Retinal pigment epithelial cell (primary cell): ENCODE measurements at regions not wholly inside any gene's neighbourhood (a gene's known extent, or its start where the extent isn't known, plus 50 kb on each side); places are given as distances from the start of the nearest gene placed in this dataset.
A peak's percentile ranks its signal among the peaks of the same experiment; 100 is the strongest.

ENCODE experiments used
- DNase-seq: peaks from one replicate; pipeline ENCODE4 v3.0.0-alpha.2; 2010; ENCODE audit warnings: low read depth
- H3K4me3 ChIP-seq: 2 replicates; pipeline ENCODE4 v1.5.1; 2011; ENCODE audit warnings: mild to moderate bottlenecking, low read length, control low read depth, moderate library complexity
- CTCF ChIP-seq: conservative IDR thresholded peaks from 2 replicates; pipeline ENCODE4 v1.5.1; 2011; ENCODE audit warnings: low read depth, low read length, control low read depth, inconsistent platforms

DNA sequence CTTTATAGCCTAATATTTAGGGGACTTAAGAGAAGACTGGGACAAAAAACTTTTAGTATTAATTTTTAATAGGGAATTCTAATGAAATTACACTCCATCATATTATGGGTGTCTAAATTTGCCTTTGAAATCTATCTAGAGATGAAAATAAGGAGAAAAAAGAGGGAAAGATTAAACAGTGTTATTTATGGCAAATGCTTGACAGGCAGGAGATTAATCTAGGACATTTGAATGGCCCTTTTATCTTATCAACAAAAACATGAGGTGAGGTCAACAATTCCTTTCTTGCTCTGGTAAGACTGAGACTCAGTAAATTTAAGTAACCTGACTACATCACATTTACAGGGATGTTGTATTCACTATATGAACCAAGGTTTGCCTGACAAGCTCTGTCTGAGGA, 852.8 kb upstream of the CTNND2 start:
- no peak for TF ChIP-seq CTCF
- no peak for DNase-seq
- no peak overlapping the region for H3K4me3 ChIP-seq

DNA sequence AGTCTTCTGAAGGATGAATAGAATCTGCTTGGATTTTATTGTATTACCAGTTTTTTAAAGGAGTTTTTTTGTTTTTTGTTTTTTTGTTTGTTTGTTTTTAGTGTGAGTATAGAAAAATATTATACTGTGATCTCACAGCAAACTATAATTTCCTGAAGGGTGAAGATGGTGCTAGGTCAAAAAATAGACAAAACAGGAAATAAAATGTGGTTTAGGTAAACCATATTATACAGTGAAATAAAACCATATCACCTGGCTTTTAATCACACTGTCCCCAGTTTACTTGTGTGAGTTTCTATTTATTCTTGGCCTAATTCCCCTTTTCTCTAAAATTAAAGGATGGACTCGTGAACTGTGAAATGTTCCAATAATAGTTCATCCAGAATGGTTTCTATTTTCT, 841.3 kb upstream of the CTNND2 start:
- no peak for TF ChIP-seq CTCF
- no peak for DNase-seq
- H3K4me3 ChIP-seq = no peak overlapping the region

DNA sequence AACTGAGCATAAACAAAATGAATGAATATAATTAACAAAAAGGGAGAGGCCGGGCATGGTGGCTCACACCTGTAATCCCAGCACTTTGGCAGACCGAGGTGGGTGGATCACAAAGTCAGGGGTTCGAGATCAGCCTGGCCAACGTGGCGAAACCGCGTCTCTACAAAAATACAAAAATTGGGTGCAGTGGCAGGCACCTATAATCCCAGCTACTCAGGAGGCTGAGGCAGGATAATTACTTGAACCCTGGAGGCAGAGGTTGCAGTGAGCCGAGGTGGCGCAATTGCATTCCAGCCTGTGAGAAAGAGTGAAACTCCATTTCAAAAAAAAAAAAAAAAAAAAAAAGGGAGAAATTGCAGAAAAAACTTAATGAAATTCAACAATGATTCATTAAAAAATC, 839.3 kb upstream of the CTNND2 start:
- DNase-seq = no peak
- no peak overlapping the region for H3K4me3 ChIP-seq
- TF ChIP-seq CTCF = no peak

GRCh38 chr5:12730354-12730753, 826.1 kb upstream of the CTNND2 start:
- no peak for DNase-seq
- TF ChIP-seq CTCF = no peak

DNA sequence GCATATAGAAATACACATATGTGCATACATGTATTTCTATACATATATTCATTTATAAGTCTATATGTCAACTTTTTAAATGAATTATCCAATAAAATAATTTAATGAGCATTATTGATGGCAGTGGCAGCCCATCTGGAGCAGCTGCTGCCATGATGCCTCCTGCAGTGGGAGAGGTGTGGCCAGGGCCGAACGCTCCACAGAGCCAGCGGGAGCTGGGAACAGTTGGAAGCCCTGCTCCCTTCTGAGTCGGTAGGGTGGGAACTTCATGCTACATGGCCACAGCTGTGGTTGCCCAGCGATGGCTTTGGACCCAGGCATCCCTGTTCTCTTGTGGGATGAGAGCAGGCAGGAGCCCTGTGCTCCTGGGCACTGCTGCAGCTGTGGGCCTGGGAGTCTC, 812.4 kb upstream of the CTNND2 start:
- DNase-seq = no peak
- H3K4me3 ChIP-seq = no peak overlapping the region
- no peak for TF ChIP-seq CTCF

More at GRCh38 chr5:12730354-12730753, 826.1 kb upstream of the CTNND2 start:
- H3K4me3 ChIP-seq = no peak overlapping the region

- no peak overlapping the region for H3K4me3 ChIP-seq
- no peak for TF ChIP-seq CTCF
- DNase-seq = no peak
Observed at GRCh38 chr5:12707560-12707959, 803.3 kb upstream of the CTNND2 start.

DNA sequence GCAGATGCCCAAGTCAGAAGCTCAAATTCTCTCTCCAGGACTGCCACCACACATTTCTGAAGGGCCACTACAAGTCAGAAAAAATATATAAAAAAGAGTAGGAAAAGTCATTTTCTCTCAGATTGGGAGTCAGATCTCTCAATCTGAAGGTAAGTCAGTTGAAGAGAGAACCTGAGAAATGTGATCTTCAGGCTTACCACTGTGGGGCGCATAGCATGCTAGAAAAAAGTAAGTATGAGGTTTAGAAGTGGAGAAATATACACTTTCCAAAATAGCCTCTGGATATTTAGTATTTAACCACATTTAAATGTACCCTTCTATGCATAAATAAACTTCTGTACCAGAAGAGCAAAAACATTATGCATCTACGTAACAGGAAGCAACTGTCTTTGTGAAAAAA, 800.7 kb upstream of the CTNND2 start:
- no peak for DNase-seq
- no peak overlapping the region for H3K4me3 ChIP-seq
- TF ChIP-seq CTCF = peak; percentile 38
